Activated CD8-positive, alpha-beta memory T cell treated with anti-CD3 and anti-CD28 coated beads, Interleukin-2, amount 50 U/mL, for 48 hours (primary cell): ENCODE measurements at regions not wholly inside any gene's neighbourhood (a gene's known extent, or its start where the extent isn't known, plus 50 kb on each side); places are given as distances from the start of the nearest gene placed in this dataset.

Source experiments
- DNase-seq: peaks from one replicate; pipeline ENCODE4 v3.0.0-alpha.2; 2020

GRCh38 chr2:8480915-8481314 is 200.9 kb upstream of the ID2 start:
- DNase-seq = no peak

- peak; percentile 67 for DNase-seq
These were observed 200.3 kb upstream of the ID2 start for GRCh38 chr2:8481463-8482009.

GRCh38 chr2:8482432-8482831 is 199.4 kb upstream of the ID2 start:
- no peak for DNase-seq

GRCh38 chr2:8484502-8485283 is 197.2 kb upstream of the ID2 start:
- DNase-seq = no peak

- DNase-seq = no peak
These were observed 196.1 kb upstream of the ID2 start for GRCh38 chr2:8485736-8486135.

- no peak for DNase-seq
These were observed 195.7 kb upstream of the ID2 start for GRCh38 chr2:8486141-8486540.

GRCh38 chr2:8487461-8487932 is 194.4 kb upstream of the ID2 start:
- DNase-seq = no peak

GRCh38 chr2:8488001-8488738 is 193.7 kb upstream of the ID2 start:
- peak; percentile 72 for DNase-seq

- no peak for DNase-seq
These were observed 192.6 kb upstream of the ID2 start for GRCh38 chr2:8489221-8489620.

- DNase-seq = no peak
These were observed 192.1 kb upstream of the ID2 start for GRCh38 chr2:8489751-8490150.

- DNase-seq = no peak
These were observed 191.6 kb upstream of the ID2 start for GRCh38 chr2:8490166-8490721.

- no peak for DNase-seq
These were observed 190.4 kb upstream of the ID2 start for GRCh38 chr2:8491296-8492027.

GRCh38 chr2:8494151-8494550 is 187.7 kb upstream of the ID2 start:
- no peak for DNase-seq

- DNase-seq = no peak
These were observed 187.3 kb upstream of the ID2 start for GRCh38 chr2:8494589-8494988.

GRCh38 chr2:8495189-8495989 is 186.5 kb upstream of the ID2 start:
- no peak for DNase-seq

GRCh38 chr2:8496079-8496478 is 185.8 kb upstream of the ID2 start:
- DNase-seq = no peak

GRCh38 chr2:8496617-8497016 is 185.2 kb upstream of the ID2 start:
- no peak for DNase-seq

- DNase-seq = no peak
These were observed 182.9 kb upstream of the ID2 start for GRCh38 chr2:8498994-8499393.

GRCh38 chr2:8500124-8501054 is 181.5 kb upstream of the ID2 start:
- no peak for DNase-seq

- DNase-seq = no peak
These were observed 180.7 kb upstream of the ID2 start for GRCh38 chr2:8501061-8501720.
